CD1c-positive myeloid dendritic cell (primary cell): ENCODE measurements at regions not wholly inside any gene's neighbourhood (a gene's known extent, or its start where the extent isn't known, plus 50 kb on each side); places are given as distances from the start of the nearest gene placed in this dataset.
"Not testable (repeated sequence)": the region's sequence is repeated elsewhere in the genome, so short reads cannot be mapped to it uniquely, and the experiment has no call there.

Source experiments
- DNase-seq: peaks from one replicate; pipeline ENCODE4 v3.0.0-alpha.2; 2016; ENCODE audit errors: extremely low spot score

DNA sequence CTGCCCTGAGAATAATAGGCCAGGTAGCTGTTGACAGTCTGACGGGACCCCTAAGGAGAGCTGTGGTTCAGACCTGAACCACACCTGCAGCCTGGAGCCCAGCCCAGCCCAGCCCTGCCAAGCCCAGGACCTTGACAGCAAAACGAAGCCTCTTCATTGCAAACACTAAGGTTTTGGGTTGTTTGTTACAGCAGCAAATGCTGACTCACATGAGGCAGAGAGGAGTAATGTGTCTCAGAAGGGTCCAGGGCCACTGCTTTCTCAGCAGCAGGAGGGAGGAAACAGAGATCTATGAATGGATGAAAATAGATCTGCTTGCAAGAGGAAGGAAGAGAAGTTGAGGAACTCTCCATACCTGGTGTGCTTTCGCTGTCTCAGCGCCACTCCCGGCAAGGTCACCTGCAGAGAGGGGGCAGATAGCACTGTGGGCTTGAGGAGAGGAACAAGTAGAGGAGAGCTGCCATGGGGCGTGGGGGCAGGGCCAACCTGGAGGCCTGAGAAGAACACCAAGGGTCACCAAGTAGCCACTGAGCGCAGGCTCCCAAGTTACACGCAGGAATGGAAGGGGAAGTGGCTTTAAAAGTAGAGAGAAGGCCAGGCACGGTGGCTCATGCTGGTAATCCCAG lies 127.2 kb downstream of the ZNF281 start:
- DNase-seq: no peak

DNA sequence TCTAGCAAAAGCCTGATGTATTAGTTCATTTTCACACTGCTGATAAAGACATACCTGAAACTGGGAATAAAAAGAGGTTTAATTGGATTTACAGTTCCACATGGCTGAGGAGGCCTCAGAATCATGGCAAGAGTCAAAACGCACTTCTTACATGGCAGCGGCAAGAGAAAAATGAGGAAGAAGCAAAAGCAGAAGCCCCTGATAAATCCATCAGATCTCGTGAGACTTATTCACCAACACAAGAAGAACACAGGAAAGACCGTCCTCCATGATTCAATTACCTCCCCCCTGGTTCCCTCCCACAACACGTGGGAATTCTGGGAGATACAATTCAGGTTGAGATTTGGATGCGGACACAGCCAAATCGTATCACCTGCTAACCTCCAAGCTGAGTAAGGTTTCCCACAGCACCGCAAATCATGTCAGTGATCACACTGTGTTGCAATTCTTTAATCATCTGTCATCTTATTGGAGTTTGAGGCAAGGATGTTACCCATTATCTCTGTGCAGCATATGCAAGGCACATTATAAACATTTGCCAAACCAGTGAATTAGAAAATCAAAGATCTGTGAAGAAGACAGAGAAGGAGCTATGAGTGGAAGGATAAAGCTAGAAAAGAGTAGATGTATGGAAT lies 128.5 kb downstream of the ZNF281 start:
- peak; percentile 13 for DNase-seq

DNA sequence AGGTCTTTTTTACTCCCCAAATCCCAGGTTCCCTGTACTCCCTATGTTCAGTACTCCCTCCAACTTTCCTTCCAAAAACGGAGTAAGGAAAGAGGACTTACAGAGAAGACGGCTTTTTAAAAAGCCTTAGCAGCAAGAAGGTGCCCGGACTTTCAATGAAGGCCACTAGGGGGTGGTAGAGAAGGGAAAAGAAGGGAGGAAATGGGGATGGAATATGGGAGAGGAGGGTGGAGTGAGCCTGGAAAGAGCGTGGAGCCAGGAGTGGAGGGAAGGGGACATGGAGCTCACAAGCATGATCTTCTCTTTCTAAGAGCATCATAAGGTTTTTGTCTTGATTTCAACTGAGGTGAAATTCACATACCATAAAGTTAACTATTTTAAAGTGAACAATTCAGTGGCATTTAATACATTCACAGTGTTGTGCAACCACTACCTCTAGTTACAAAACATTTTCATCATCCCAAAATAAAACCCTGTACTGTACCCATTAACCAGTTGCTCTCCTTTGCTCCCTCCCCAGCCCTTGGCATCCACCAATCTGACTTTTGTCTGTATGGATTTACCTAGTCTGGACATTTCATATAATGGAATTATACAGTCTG lies 129.9 kb downstream of the ZNF281 start:
- peak; percentile 51 for DNase-seq

DNA sequence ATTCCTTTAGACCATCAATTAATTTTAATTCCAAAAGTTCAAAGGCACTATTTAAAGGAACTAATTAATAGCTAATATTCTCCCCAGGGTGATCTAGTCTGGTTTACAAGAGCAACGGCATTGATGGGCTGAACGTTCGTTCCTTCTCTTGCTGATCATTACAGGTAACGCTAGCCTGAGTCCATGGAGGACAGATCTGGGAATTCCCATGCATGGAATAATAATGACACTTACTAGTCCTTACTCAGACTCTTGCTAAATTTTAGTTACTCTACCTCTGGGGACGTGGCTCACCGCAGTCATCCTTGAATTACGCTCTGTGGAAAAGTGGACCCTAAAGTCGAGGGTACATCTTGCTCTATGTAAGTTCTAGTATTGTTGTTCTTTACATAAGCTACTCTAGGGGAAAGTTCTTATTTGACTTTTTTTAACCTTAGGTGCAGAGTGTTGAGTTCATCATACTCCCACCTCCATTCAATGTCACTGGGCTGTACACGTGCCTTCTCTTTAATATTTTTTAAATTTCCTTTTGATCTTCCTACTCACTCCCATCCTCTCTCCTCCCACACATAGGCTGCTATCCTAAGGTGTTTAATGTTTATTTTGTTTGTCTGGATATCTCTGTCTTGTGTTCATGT lies 133.9 kb downstream of the ZNF281 start:
- DNase-seq: no peak

DNA sequence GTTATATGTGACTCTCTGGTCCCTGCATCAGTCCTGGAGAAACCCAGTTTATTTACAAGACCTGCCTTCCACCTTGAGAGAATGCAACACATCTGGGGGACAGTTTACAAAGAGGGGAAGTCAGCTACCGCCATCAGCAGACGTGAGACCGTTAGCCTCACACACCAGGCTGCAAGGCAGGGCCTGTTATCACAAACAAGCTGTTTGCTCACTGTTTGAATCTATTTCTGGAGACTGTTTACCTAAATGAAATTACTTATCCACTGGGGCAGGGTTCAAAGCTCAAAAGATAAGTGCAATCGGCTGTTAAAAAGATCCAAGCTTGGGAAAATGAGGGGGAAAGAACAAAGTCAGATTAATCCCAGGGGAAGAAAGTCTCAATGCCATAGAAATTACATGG lies 134.4 kb downstream of the ZNF281 start:
- no peak for DNase-seq

DNA sequence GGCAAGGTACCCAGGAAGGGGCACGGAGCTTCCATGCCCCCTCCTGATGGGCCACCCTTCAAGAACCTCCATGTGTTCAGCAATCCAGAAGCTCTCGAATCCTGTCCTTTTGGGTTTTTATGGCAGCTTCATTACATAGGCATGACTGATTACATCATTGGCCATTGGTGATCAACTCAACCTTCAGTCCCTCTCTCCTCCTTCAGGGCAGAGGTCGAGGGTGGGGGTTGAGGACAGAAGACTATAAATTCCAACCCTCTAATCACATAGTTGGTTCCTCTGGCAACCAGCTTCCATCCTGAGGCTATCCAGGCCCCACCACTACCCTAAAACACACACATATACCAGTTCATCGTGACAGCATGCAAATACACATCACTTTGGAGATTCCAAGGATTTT lies 135.7 kb downstream of the ZNF281 start:
- no peak for DNase-seq

DNA sequence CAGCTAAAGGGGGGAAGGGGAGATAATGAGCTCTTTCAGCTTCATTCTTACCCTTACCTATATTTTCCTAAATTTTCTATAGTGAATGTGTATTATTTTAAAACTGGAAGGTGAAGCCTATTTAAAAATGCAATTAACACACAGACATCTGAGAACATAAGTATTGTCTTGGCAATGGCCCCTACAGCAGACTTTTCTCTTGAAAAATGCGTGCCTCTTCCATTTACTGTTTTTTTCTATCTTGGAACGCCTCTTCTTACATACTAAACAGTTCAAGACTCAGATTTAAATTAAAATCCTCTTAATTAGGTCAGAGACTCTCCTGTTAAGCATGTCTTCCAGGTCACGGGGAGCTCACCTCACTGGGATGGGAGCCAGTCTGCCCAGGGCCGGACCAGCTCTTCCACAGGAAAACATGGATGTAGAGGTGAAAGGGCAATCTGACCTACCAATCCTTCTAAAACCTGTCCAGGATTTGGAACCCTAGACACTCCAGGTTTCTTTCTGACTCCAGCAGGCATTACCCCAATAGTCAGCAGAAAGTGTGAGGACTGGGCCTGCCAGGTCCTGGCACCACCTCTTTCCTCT lies 137.3 kb downstream of the ZNF281 start:
- DNase-seq: no peak

DNA sequence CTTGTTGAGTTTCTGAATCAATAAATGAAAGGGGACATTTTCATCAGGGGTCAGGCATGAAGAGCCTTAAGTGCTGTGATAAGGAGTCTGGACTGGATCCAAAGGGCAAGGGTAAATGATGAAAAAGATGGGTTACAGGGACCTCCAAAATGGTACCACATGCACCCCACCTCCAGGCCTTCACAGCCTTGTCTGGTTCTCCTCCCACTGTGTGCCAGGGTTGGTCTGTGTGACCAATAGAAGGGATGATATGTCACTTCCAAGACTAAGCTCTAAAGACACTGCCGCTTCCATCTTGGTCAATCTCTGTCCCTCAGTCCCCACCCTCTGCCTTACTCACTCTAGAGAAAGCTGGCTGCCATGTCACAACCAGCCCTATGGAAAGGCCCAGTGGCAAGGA lies 140.6 kb downstream of the ZNF281 start:
- DNase-seq: no peak

DNA sequence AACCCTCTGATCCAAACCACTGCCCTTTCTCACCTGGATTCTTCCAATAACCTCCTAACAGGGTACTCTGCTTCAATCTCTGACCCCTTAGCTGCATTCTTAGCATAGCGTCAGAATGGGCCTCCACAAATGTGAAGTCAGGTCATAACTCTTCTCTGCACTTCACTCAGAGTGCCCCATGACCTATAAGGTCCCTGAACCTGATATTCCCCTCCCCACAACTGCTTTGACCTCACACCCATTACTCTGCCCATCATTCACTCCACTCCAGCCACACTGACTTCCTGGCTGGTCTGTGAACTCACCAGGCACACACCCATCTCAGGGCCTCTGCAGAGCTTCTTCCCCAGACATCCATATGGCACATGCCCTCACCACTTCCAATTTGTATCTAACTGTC lies 141.9 kb downstream of the ZNF281 start:
- no peak for DNase-seq

DNA sequence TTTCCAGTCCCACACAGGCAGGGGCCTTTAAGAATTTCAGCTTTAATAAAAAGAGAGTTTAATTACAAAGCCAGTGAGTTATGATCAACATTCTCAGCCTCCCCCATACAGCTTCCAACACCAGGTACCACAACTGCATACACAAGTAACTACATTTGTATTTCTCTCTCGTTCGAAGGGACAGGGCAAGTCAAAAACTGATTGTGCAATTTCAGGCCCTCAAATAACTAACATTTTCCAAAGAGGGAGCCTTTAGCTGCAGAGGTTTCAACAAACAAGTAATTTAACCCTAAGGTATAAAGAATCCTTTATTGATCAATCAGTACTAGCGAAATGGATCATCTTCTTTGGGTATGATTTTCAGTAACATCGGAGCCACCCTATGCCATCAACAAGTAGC lies 142.4 kb downstream of the ZNF281 start:
- DNase-seq: no peak

DNA sequence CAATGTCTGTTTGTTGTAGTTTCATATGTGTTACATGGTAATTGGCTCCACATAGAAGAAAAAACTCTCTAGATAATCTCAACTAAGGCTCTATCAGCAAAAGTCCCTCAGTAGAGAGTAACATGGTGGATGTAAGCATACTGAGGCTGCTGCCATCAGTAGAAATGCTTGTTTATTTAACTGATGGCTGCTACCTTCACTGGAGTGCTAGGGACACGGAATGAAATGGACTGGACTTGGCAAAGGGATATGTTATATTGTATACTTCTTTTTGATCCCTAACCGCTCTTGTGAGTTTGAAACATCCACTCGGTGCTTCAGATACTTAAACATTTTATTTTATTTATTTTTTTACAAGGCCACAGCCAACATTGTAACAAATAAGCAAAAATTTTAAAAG lies 143.0 kb downstream of the ZNF281 start:
- DNase-seq: no peak

DNA sequence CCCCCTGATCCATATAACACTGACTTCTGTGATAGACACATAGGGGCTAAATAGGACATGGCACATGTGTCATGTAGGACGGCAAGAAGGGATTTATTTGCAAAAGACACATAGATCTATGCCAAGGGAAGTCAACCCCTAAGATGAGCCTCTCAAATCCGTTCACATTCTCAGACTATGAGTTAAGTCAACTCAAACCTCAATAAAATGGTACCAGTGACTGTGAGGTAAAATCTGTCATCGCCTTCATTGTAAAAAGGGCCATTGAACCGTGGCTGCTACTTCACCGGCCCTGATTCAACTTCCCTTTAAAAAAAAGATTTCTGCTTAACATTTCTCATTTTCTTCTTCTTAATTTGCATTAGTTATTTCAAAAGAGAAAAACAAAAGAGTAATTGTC lies 144.0 kb downstream of the ZNF281 start:
- no peak for DNase-seq

DNA sequence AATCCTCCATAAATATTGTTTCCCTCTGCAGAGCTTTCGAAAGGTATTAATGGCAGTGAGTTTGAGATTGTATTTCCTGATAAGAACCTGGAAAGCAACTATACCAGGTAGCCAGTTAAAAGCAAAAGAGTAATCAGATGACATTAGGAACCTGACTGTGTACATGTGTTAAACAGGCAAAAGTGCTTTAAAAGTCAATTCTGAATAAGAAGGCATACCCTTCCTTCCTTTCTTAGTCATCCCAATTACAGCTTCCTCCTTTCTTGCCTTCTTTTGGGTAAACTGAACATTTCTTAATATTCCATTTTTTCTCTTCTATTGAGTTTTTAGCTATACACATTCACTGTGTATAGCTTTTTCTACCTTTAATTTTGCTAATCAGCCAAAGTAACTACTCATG lies 144.7 kb downstream of the ZNF281 start:
- DNase-seq: no peak

DNA sequence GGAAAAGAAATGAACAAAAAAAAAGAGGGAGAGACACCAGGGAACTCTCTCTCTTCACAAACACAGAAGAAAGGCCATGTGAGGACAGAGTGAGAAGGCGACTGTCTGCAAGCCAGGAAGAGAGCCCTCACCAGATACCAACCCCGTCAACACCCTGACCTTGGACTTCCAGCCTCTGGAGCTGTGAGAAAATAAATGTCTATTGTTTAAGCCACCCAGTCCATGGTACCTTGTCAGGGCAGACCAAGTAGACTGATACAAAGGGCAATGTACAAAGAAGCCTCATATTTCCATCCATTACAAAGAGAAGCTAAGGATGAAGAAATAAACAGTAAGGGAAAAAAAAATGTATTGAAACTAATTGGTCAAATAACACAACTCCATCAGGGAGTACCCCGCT lies 146.6 kb downstream of the ZNF281 start:
- DNase-seq: no peak

DNA sequence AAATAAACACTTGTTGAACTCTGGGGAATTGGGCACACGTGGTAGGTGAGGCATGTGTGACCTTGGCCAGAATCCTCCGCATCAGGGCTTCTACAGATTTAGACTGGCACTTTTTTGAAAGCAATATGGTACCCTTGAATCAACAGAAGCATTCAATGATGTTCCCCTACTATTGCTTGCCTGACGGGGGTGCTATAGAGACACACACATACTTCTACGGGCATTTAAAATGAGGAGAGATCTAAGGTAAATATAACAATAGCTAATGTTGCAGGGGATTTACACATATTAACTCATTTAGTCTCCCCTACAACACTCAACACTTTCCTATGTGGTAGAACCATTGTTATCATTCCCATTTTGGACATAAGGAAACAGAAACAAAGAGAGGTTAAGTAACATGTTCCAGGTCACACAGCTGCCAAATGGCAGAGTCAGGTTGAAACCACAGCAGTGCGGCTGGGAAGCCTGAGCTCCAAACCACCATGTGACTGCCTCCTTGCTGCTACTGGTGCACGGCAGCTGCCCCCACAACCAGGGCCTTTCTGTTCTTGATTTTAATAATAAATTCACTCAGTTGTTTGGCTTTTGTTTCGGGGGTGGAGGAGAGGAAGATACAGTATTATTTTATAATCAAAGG lies 147.4 kb downstream of the ZNF281 start:
- DNase-seq: no peak

DNA sequence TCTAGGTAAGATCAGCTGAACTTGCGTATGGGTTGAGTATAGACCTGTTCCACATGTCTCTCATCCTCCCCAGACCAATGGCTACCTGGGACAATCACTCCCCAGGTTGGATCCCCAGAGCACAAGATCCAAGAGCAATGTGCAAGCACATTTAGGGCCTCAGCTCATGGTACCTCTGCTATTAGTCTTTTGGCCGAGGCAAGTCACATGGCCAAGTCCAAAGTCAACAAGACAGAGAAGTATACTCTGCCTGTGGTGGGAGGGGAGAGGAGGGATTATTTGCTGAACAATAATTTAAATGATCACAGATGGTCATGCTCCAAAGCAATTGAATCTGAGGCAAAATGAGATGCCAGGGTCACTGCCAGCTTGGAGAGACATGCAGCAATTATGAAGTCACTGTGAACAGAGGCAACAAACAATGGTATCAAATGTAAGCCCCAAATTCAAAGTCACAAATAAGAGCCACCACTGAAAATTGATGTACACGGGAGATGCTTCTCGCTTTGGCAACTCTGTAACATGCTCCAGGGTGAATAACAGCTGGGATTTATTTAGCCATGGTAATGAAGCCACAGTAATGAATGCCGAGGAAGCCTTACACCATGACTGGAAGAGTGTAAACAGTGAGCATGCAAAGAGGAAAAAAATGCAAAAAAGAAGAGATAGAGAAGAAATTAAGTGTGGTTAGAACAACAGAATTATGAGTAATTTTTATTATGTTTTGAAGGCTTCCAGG lies 149.1 kb downstream of the ZNF281 start:
- no peak for DNase-seq

DNA sequence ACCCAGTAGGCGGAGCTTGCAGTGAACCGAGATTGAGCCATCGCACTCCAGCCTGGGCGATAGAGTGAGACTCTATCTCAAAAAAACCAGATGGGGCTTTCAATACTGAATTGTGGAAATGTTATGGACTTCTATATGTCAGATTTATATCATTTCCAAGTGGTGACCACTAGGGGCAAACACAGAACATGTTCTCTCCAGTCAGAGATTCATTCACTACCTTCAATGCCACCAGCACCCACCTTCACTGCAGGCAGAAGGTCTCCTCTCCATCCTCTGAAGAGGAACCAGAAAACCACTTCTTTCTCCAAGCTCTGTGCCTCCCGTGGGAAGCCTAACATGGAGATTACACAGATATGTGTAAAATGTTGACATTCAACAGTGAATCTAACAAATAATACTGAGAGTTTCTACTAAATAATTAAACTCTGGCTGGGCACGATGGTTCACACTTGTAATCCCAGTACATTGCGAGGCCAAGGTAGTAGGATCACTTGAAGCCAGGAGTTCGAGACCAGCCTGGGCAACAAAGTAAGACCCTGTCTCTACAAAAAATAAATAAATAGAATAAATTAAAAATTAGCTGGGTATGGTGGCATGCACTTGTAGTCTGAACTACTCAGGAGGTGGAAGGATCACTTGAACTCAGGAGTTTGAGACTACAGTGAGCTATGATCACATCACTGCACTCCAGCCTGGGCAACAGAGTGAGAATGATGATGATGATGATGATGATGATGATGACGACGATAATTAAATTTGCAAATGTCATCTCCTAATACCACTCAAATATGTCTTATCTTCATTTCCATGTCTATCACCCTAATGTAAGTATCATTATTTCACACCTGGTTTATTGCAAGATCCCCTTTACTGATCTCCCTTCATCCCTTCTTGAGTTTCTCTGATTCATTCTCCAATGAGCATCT lies 151.1 kb downstream of the ZNF281 start:
- no peak for DNase-seq

DNA sequence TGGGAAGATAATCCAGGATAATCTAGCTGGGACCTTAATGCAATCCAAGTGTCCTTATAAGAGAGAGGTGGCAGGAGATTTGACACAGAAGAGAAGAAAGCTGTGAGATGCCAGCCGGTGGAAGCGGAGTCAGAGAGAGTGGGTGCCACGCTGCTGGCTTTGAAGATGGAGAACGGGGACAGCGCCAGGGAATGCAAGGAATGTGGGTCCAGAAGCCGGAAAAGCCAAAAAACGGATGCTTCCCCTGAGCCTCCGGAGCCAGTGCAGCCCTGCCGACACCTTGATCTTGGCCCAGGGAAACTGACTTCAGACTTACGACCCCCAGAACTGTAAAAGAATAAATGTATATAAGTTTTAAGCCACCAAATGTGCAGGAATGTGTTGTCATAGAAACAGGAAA lies 152.6 kb downstream of the ZNF281 start:
- DNase-seq: no peak

DNA sequence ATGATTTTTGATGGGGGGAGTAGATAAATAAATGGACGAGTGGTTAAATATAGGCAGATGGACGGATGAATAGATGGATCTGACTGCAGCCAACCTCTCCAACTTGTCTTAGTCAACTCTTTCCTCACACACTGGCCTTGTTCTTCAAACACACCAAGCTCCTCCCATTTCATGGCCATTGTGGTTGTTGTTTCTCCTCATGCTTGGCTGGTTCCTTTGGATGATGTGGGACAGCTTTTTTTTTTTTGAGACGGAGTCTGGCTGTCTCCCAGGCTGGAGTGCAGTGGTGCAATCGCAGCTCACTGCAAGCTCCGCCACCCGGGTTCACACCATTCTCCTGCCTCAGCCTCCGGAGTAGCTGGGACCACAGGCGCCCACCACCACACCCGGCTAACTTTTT lies 155.2 kb downstream of the ZNF281 start:
- DNase-seq: not testable (repeated sequence)

DNA sequence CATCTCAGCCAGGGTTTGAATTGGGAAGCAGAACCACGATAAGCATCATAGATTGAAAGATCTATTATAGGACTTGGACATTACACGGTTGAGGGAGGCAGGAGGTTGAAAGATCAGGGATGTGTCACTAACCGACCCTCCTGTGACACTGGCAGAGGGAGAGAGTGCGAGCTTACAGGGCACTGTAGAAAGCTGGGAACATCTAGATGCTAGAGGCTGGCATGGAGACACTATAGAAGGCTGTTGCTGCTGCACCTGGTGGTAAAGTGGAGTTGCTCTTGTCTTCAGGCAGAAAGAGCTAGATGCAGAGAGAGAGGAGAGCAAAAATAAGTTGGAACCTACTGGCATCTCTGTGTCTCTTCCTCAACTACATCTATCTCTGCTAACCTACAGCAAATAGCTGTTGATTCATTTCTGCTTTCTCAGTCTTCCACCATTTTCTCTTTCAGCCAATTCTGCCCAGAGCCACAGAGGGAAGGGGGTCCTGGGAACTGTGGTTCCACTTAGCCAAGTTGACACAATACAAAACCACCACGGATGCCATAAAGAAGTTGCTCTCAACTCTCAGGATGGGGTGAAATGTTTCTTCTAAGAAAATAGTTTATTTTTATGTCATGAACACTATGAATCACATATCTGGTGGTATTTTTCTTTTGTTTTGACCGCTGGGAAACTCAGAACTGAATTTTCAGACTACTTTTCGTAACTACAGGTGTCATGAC lies 155.9 kb downstream of the ZNF281 start:
- DNase-seq: no peak
